SU-DHL-6 (cell line): ENCODE measurements at regions not wholly inside any gene's neighbourhood (a gene's known extent, or its start where the extent isn't known, plus 50 kb on each side); places are given as distances from the start of the nearest gene placed in this dataset.

Experiments
- H2AFZ ChIP-seq: fragments of 200-600 bp; sonication (generic); 2 replicates; pipeline ENCODE4 v1.6.1; 2014; ENCODE audit warnings: low read depth, mild to moderate bottlenecking, moderate library complexity, mixed read lengths, antibody characterized with exemption, low read length; ENCODE audit not compliant: severe bottlenecking
- H3F3A ChIP-seq: fragments of 200-600 bp; shearing (Covaris generic); 2 replicates; pipeline ENCODE4 v1.6.0; 2016; ENCODE audit warnings: antibody characterized with exemption, mild to moderate bottlenecking; ENCODE audit not compliant: insufficient read depth
- H3K27ac ChIP-seq: fragments of 200-600 bp; sonication (generic); 2 replicates; pipeline ENCODE4 v1.5.1; 2016; ENCODE audit warnings: low read depth, mild to moderate bottlenecking, low read length, moderate library complexity, mixed read lengths
- H3K27me3 ChIP-seq: fragments of 200-600 bp; sonication (generic), shearing (Covaris generic); 2 replicates; pipeline ENCODE4 v1.6.0; 2014; ENCODE audit warnings: mild to moderate bottlenecking, low read length
- H3K36me3 ChIP-seq: fragments of 200-600 bp; sonication (generic); 2 replicates; pipeline ENCODE4 v1.6.1; 2014; ENCODE audit warnings: mild to moderate bottlenecking, low read length, mixed read lengths
- H3K4me2 ChIP-seq: fragments of 300-600, 200-600 bp; shearing (Covaris generic), sonication (generic); 2 replicates; pipeline ENCODE4 v1.6.0; 2014; ENCODE audit warnings: low read length, low read depth, mild to moderate bottlenecking; ENCODE audit not compliant: poor library complexity, severe bottlenecking
- H3K4me3 ChIP-seq: fragments of 200-600 bp; sonication (generic); 2 replicates; pipeline ENCODE4 v1.5.1; 2014; ENCODE audit warnings: antibody characterized with exemption, low read length, mild to moderate bottlenecking, mixed read lengths; ENCODE audit not compliant: insufficient read depth, poor library complexity, severe bottlenecking
- H3K79me2 ChIP-seq: fragments of 200-600 bp; sonication (generic); 2 replicates; pipeline ENCODE4 v1.6.1; 2014; ENCODE audit warnings: mild to moderate bottlenecking, low read length, moderate library complexity; ENCODE audit not compliant: insufficient read depth
- H3K9ac ChIP-seq: fragments of 200-600 bp; sonication (generic); 2 replicates; pipeline ENCODE4 v1.7.0; 2014; ENCODE audit warnings: mild to moderate bottlenecking, low read length
- H3K9me2 ChIP-seq: fragments of 200-600 bp; sonication (generic); replicated peaks from 2 replicates; pipeline ENCODE4 v1.6.1; 2014; ENCODE audit warnings: low read length; ENCODE audit not compliant: insufficient read depth
- H3K9me3 ChIP-seq: fragments of 200-600 bp; sonication (generic); 2 replicates; pipeline ENCODE4 v1.6.1; 2014; ENCODE audit warnings: low read length, mixed read lengths; ENCODE audit not compliant: insufficient read depth
- H4K20me1 ChIP-seq: fragments of 200-600 bp; sonication (generic); 2 replicates; pipeline ENCODE4 v1.6.1; 2014; ENCODE audit warnings: low read depth, mild to moderate bottlenecking, antibody characterized with exemption, low read length, moderate library complexity, mixed read lengths
- CTCF ChIP-seq: fragments of 200-600 bp; sonication (generic); IDR thresholded peaks from one replicate; pipeline ENCODE4 v1.5.1; 2017; ENCODE audit warnings: antibody characterized with exemption, mild to moderate bottlenecking, low read length, moderate library complexity; ENCODE audit not compliant: insufficient read depth, poor library complexity, severe bottlenecking
- EZH2phosphoT487 ChIP-seq: fragments of 200-600 bp; sonication (generic), shearing (Covaris generic); conservative IDR thresholded peaks from 2 replicates; pipeline ENCODE4 v1.6.1; 2018; ENCODE audit warnings: mild to moderate bottlenecking, antibody characterized with exemption, low read length, moderate library complexity, mixed read lengths

DNA sequence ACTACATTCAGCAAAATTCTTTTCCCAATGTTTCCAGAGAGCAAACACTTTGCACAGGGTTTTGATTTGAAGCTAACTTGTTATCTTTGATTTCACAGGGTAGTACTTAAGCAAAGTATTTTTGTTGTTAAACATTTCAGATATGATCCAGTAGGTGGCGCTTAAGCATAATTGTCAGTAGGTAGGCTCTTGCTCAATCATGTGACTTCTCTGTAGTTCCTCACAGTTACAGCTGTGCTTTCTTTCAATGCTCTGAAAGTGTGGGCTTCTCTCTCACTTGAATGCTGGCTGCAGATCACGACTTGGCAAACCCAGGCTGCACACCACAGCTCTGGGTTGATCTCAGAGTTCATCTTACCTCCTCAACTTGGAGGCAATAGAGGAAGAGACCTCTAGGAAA, 1016.5 kb downstream of the SH3BGRL start:
- H3K9me2 ChIP-seq, result no peaks in the 10 kb centered on the region
- H3K9me3 ChIP-seq, result no peaks in the 10 kb centered on the region
- H3K79me2 ChIP-seq, result no peaks in the 10 kb centered on the region
- no peaks in the 10 kb centered on the region for H3F3A ChIP-seq
- no peak for TF ChIP-seq EZH2phosphoT487
- TF ChIP-seq CTCF, result no peak
- H3K4me2 ChIP-seq, result peak overlapping the region; percentile 18
- H2AFZ ChIP-seq, result peak overlapping the region; percentile 30
- no peak overlapping the region for H3K9ac ChIP-seq
- no peaks in the 10 kb centered on the region for H4K20me1 ChIP-seq
- H3K4me3 ChIP-seq, result no peak overlapping the region
- no peaks in the 10 kb centered on the region for H3K36me3 ChIP-seq
- H3K27me3 ChIP-seq, result no peaks in the 10 kb centered on the region
- H3K27ac ChIP-seq, result no peak overlapping the region

- Histone ChIP-seq H4K20me1 (no peaks in the 10 kb centered on the region), H3K9me2 (no peaks in the 10 kb centered on the region), H3K27me3 (no peaks in the 10 kb centered on the region), H3K9ac (no peak overlapping the region), H3K9me3 (no peaks in the 10 kb centered on the region), H2AFZ (no peak overlapping the region), H3F3A (no peaks in the 10 kb centered on the region), H3K4me2 (no peak overlapping the region), H3K36me3 (no peaks in the 10 kb centered on the region), H3K27ac (no peak overlapping the region), H3K79me2 (no peaks in the 10 kb centered on the region), H3K4me3 (no peak overlapping the region)
- TF ChIP-seq CTCF (no peak), EZH2phosphoT487 (no peak)
These were observed 1017.2 kb downstream of the SH3BGRL start for GRCh38 chrX:82219129-82219528.

GRCh38 chrX:82224961-82225360, 1023.1 kb downstream of the SH3BGRL start:
- Histone ChIP-seq H3K27me3 (no peaks in the 10 kb centered on the region), H3K79me2 (no peaks in the 10 kb centered on the region), H3K9me2 (no peaks in the 10 kb centered on the region), H2AFZ (no peak overlapping the region), H3K27ac (no peak overlapping the region), H3K36me3 (no peaks in the 10 kb centered on the region), H3K4me2 (no peak overlapping the region), H3K9me3 (no peaks in the 10 kb centered on the region), H3F3A (no peaks in the 10 kb centered on the region), H4K20me1 (no peaks in the 10 kb centered on the region), H3K9ac (no peak overlapping the region), H3K4me3 (no peak overlapping the region)
- TF ChIP-seq CTCF, result no peak
- TF ChIP-seq EZH2phosphoT487, result no peak
